Neural cell (in vitro differentiated cells): ENCODE measurements at regions not wholly inside any gene's neighbourhood (a gene's known extent, or its start where the extent isn't known, plus 50 kb on each side); places are given as distances from the start of the nearest gene placed in this dataset.

Experiments used
- H2AFZ ChIP-seq: fragments of 200-600, 300-800 bp; sonication (generic), shearing (Covaris generic); 2 replicates; pipeline ENCODE4 v1.6.0; 2014; ENCODE audit warnings: low read depth, mild to moderate bottlenecking, antibody characterized with exemption, low read length, moderate library complexity
- H3F3A ChIP-seq: fragments of 200-600 bp; shearing (Covaris generic); 2 replicates; pipeline ENCODE4 v1.6.1; 2016; ENCODE audit warnings: mild to moderate bottlenecking, moderate library complexity, mixed read lengths, antibody characterized with exemption, low read length; ENCODE audit not compliant: insufficient read depth, poor library complexity, severe bottlenecking
- H3K27ac ChIP-seq: fragments of 200-600, 300-800 bp; sonication (generic), shearing (Covaris generic); 2 replicates; pipeline ENCODE4 v1.5.1; 2014; ENCODE audit warnings: mild to moderate bottlenecking, low read length, moderate library complexity
- H3K27me3 ChIP-seq: fragments of 300-800, 200-600 bp; sonication (generic), shearing (Covaris generic); 2 replicates; pipeline ENCODE4 v1.6.0; 2014; ENCODE audit warnings: mild to moderate bottlenecking, low read depth, low read length, moderate library complexity; ENCODE audit not compliant: insufficient read depth
- H3K36me3 ChIP-seq: fragments of 300-800, 200-600 bp; sonication (generic), shearing (Covaris generic); 2 replicates; pipeline ENCODE4 v1.5.1; 2014; ENCODE audit warnings: mild to moderate bottlenecking, antibody characterized with exemption, low read length, moderate library complexity; ENCODE audit not compliant: insufficient read depth
- H3K4me2 ChIP-seq: fragments of 300-800, 200-600 bp; sonication (generic), shearing (Covaris generic); 2 replicates; pipeline ENCODE4 v1.6.0; 2014; ENCODE audit warnings: mild to moderate bottlenecking, low read length
- H3K4me3 ChIP-seq: fragments of 300-800, 200-600 bp; sonication (generic), shearing (Covaris generic); 2 replicates; pipeline ENCODE4 v1.5.1; 2014; ENCODE audit warnings: mild to moderate bottlenecking, low read length, moderate library complexity
- H3K79me2 ChIP-seq: fragments of 200-600 bp; shearing (Covaris generic); replicated peaks from 2 replicates; pipeline ENCODE4 v1.6.0; 2014; ENCODE audit warnings: mild to moderate bottlenecking, low read length, moderate library complexity; ENCODE audit not compliant: insufficient read depth
- H3K9ac ChIP-seq: fragments of 300-800, 200-600 bp; sonication (generic), shearing (Covaris generic); 2 replicates; pipeline ENCODE4 v1.6.1; 2016; ENCODE audit warnings: mild to moderate bottlenecking, low read length, mixed read lengths
- H3K9me2 ChIP-seq: fragments of 200-600 bp; shearing (Covaris generic); 2 replicates; pipeline ENCODE4 v1.6.1; 2016; ENCODE audit warnings: mild to moderate bottlenecking, low read length, mixed read lengths; ENCODE audit not compliant: insufficient read depth
- H3K9me3 ChIP-seq: fragments of 200-600, 300-800 bp; sonication (generic), shearing (Covaris generic); 2 replicates; pipeline ENCODE4 v1.6.1; 2016; ENCODE audit warnings: mild to moderate bottlenecking, mixed run types, low read length, moderate library complexity, mixed read lengths
- H4K20me1 ChIP-seq: fragments of 200-600 bp; shearing (Covaris generic); 2 replicates; pipeline ENCODE4 v1.6.1; 2016; ENCODE audit warnings: mild to moderate bottlenecking, mixed run types; ENCODE audit not compliant: insufficient read depth
- CTCF ChIP-seq: fragments of 450-650 bp; IDR thresholded peaks from 2 replicates; pipeline ENCODE4 v1.5.1; 2014; ENCODE audit warnings: antibody characterized with exemption, mild to moderate bottlenecking, moderate library complexity; ENCODE audit not compliant: poor library complexity, severe bottlenecking
- EP300 ChIP-seq: fragments of 450-650 bp; conservative IDR thresholded peaks from 2 replicates; pipeline ENCODE4 v1.6.1; 2014; ENCODE audit warnings: antibody characterized with exemption, mild to moderate bottlenecking, moderate library complexity; ENCODE audit not compliant: poor library complexity, severe bottlenecking
- EZH2 ChIP-seq: fragments of 200-600, 300-800 bp; shearing (Covaris generic), sonication (generic); IDR thresholded peaks from 2 replicates; pipeline ENCODE4 v1.6.1; 2014; ENCODE audit warnings: antibody characterized with exemption, low read length, borderline replicate concordance, mild to moderate bottlenecking; ENCODE audit not compliant: insufficient read depth, poor library complexity, severe bottlenecking
- MXI1 ChIP-seq: fragments of 450-650 bp; conservative IDR thresholded peaks from 2 replicates; pipeline ENCODE4 v1.6.1; 2014; ENCODE audit warnings: antibody characterized with exemption, mild to moderate bottlenecking; ENCODE audit not compliant: poor library complexity, severe bottlenecking
- POLR2AphosphoS5 ChIP-seq: IDR thresholded peaks from 2 replicates; pipeline ENCODE4 v1.6.1; 2012
- RAD21 ChIP-seq: fragments of 450-650 bp; conservative IDR thresholded peaks from 2 replicates; pipeline ENCODE4 v1.6.1; 2014; ENCODE audit warnings: antibody characterized with exemption, mild to moderate bottlenecking, moderate library complexity
- REST ChIP-seq: IDR thresholded peaks from 2 replicates; pipeline ENCODE4 v1.6.1; 2012; ENCODE audit warnings: borderline replicate concordance
- SMC3 ChIP-seq: fragments of 450-650 bp; conservative IDR thresholded peaks from 2 replicates; pipeline ENCODE4 v1.6.1; 2014; ENCODE audit warnings: antibody characterized with exemption, mild to moderate bottlenecking, moderate library complexity; ENCODE audit not compliant: poor library complexity
- TAF1 ChIP-seq: IDR thresholded peaks from 2 replicates; pipeline ENCODE4 v1.6.1; 2012; ENCODE audit warnings: low read depth

- Histone ChIP-seq H3K4me3 (no peak overlapping the region), H3K9ac (no peak overlapping the region), H3F3A (no peaks in the 10 kb centered on the region), H2AFZ (no peak overlapping the region), H3K36me3 (no peaks in the 10 kb centered on the region), H3K9me3 (no peaks in the 10 kb centered on the region), H3K27ac (no peak overlapping the region), H3K27me3 (no peaks in the 10 kb centered on the region), H3K4me2 (no peak overlapping the region), H3K9me2 (no peaks in the 10 kb centered on the region), H3K79me2 (no peaks in the 10 kb centered on the region), H4K20me1 (no peaks in the 10 kb centered on the region)
- TF ChIP-seq EP300, result no peak
- no peak for TF ChIP-seq REST
- no peak for TF ChIP-seq CTCF
- TF ChIP-seq POLR2AphosphoS5, result no peak
- TF ChIP-seq EZH2, result no peak
- TF ChIP-seq RAD21, result no peak
- TF ChIP-seq SMC3, result no peak
- no peak for TF ChIP-seq TAF1
- TF ChIP-seq MXI1, result no peak
These were observed 153.8 kb downstream of the COL6A3 start for GRCh38 chr2:237260039-237260620.

GRCh38 chr2:237260686-237261085 lies 153.3 kb downstream of the COL6A3 start:
- no peak overlapping the region for H3K4me2 ChIP-seq
- no peaks in the 10 kb centered on the region for H3K27me3 ChIP-seq
- no peak for TF ChIP-seq EZH2
- TF ChIP-seq CTCF, result no peak
- TF ChIP-seq RAD21, result no peak
- TF ChIP-seq REST, result no peak
- no peak for TF ChIP-seq TAF1
- no peak for TF ChIP-seq EP300
- no peak for TF ChIP-seq SMC3
- TF ChIP-seq MXI1, result no peak
- TF ChIP-seq POLR2AphosphoS5, result no peak

More at GRCh38 chr2:237260686-237261085, 153.3 kb downstream of the COL6A3 start:
- no peak overlapping the region for H2AFZ ChIP-seq
- no peaks in the 10 kb centered on the region for H4K20me1 ChIP-seq
- H3K36me3 ChIP-seq, result no peaks in the 10 kb centered on the region
- no peak overlapping the region for H3K4me3 ChIP-seq
- H3K9ac ChIP-seq, result no peak overlapping the region
- H3K79me2 ChIP-seq, result no peaks in the 10 kb centered on the region
- no peaks in the 10 kb centered on the region for H3K9me3 ChIP-seq
- no peaks in the 10 kb centered on the region for H3F3A ChIP-seq
- no peak overlapping the region for H3K27ac ChIP-seq
- H3K9me2 ChIP-seq, result no peaks in the 10 kb centered on the region
